Colonic mucosa (tissue), 4 donors: ENCODE measurements at regions not wholly inside any gene's neighbourhood (a gene's known extent, or its start where the extent isn't known, plus 50 kb on each side); places are given as distances from the start of the nearest gene placed in this dataset.
"Not testable (repeated sequence)": the region's sequence is repeated elsewhere in the genome, so short reads cannot be mapped to it uniquely, and the experiment has no call there.

Experiments used
- DNase-seq: peaks from one replicate; pipeline ENCODE4 v3.0.0-alpha.2; 2020
- H3K27ac ChIP-seq: fragments of 200-600 bp; one replicate; pipeline ENCODE4 v1.8.0; 2021
- H3K27me3 ChIP-seq: fragments of 200-600 bp; one replicate; pipeline ENCODE4 v1.8.0; 2021
- H3K36me3 ChIP-seq: fragments of 200-600 bp; one replicate; pipeline ENCODE4 v1.8.0; 2021
- H3K4me1 ChIP-seq: fragments of 200-600 bp; one replicate; pipeline ENCODE4 v1.8.0; 2021; ENCODE audit warnings: mild to moderate bottlenecking
- H3K4me3 ChIP-seq: fragments of 200-600 bp; one replicate; pipeline ENCODE4 v1.8.0; 2021
- H3K9ac ChIP-seq, 2 donors: one replicate each; pipeline ENCODE4 v1.7.0; 2013; ENCODE audit warnings: control low read depth in 2 of 2, low read depth in 2 of 2, low read length in 2 of 2
- H3K9me3 ChIP-seq: fragments of 200-600 bp; one replicate; pipeline ENCODE4 v1.8.0; 2021
- CTCF ChIP-seq: fragments of 200-600 bp; IDR thresholded peaks from one replicate; pipeline ENCODE4 v1.8.0; 2022; ENCODE audit warnings: antibody characterized with exemption, mild to moderate bottlenecking
- intact Hi-C: fragments of 100-400 bp; cut with DNase I; formaldehyde crosslinking; loops from one replicate; pipeline ENCODE4 v1.14.1; 2022
- donor health status: healthy.
- donor health status: DM: no; HTN: no; CAD: no.
- donor health status: DM: no; HTN: no; CAD: no.

GRCh38 chr17:34434052-34434451, 71.0 kb upstream of the CCL1 start:
- no peak for TF ChIP-seq CTCF
- H3K4me3 ChIP-seq, result no peak overlapping the region
- no peak overlapping the region for H3K27ac ChIP-seq
- H3K4me1 ChIP-seq, result no peaks in the 10 kb centered on the region
- no peaks in the 10 kb centered on the region for H3K27me3 ChIP-seq
- H3K36me3 ChIP-seq, result no peaks in the 10 kb centered on the region
- DNase-seq, result no peak
- intact Hi-C loops, result no loop called here
- H3K9ac ChIP-seq, result no peak overlapping the region
- H3K9me3 ChIP-seq, result no peaks in the 10 kb centered on the region

DNA sequence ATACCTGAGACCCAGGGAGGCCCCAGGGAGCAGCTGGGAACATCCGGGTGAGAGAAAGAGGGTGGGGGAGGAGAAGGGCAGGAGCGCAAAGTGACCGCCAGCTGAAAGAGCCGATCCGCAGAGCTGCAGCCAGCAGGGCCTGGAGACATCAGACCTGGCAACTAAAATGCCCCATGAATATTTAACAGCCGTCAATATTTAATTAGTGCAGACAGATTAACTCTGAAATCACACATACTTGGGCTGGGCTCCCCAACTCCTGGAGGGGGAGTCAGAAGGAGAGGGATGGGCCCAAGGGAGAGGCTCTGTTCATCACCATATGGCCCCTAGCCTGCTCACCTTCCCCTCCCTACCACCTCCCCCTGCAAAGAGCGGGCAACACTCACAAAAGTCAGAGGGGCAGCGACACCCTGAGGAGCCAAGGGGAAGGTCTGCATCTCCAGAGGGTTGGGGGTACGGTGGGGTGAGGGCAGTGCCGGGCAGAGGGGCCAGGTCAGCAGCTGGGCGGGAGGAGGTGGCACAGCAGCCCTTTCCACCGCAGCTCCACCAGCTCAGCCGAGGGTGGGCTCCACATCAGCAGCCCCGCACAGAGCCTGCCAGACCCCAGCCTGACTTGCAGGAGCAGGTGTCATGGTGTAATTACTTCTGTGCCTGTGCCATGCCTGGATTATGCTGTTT, 61.9 kb upstream of the CCL1 start:
- intact Hi-C loops, result loop anchor here (5.0 kb wide), 1 partner anchor 692 kb away; the partner anchor contains the start of gene RAD51D
- Histone ChIP-seq H3K27ac (no peak overlapping the region), H3K27me3 (peaks cover 3% of the 10 kb centered on the region), H3K9ac (no peak overlapping the region), H3K9me3 (no peaks in the 10 kb centered on the region), H3K36me3 (no peaks in the 10 kb centered on the region), H3K4me1 (no peaks in the 10 kb centered on the region), H3K4me3 (no peak overlapping the region)
- TF ChIP-seq CTCF, result no peak
- no peak for DNase-seq

- no peak for DNase-seq
- H3K36me3 ChIP-seq, result no peaks in the 10 kb centered on the region
- TF ChIP-seq CTCF, result no peak
- no peak overlapping the region for H3K4me3 ChIP-seq
- H3K4me1 ChIP-seq, result no peaks in the 10 kb centered on the region
- peaks cover 3% of the 10 kb centered on the region for H3K27me3 ChIP-seq
- H3K27ac ChIP-seq, result no peak overlapping the region
- H3K9me3 ChIP-seq, result no peaks in the 10 kb centered on the region
- no peak overlapping the region for H3K9ac ChIP-seq
- intact Hi-C loops, result loop anchor here (5.0 kb wide), 1 partner anchor 693 kb away; the partner anchor contains the start of gene RAD51D
Observed at GRCh38 chr17:34423978-34424813, 61.2 kb upstream of the CCL1 start.

DNA sequence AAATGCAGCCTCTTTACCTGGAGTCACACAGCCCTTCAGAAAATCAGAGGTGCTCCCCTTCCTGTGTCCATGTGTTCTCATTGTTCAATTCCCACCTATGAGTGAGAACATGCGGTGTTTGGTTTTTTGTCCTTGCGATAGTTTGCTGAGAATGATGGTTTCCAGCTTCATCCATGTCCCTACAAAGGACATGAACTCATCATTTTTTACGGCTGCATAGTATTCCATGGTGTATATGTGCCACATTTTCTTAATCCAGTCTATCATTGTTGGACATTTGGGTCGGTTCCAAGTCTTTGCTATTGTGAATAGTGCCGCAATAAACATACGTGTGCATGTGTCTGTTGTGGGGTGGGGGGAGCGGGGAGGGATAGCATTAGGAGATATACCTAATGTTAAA, 60.3 kb upstream of the CCL1 start:
- H3K9me3 ChIP-seq, H3K4me1 ChIP-seq, H3K4me3 ChIP-seq, DNase-seq, H3K27ac ChIP-seq, H3K9ac ChIP-seq, H3K27me3 ChIP-seq, H3K36me3 ChIP-seq: not testable (repeated sequence)
- intact Hi-C loops, result loop anchor here (5.0 kb wide), 1 partner anchor 694 kb away; the partner anchor contains the start of gene RAD51D

DNA sequence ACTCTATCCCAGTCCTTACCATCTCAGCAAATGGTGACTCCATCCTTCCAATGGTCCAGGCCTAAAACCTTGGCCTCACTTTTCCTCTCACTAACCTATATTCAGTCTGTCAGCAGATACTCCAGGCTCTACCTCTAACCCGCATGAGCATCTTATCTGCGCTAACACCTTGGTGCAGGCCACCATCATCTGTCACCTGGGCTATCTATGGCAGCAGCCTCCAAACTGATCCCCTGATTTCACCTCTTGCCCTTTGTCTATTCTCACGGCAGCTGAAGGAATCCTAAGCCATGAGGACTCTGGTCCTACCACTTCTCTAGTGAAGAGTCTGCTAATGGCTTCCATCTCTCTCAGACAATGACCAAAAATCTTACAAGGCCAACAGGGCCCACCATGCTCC, 57.9 kb upstream of the CCL1 start:
- no peak for TF ChIP-seq CTCF
- intact Hi-C loops, result loop anchor here (2.0 to 5.0 kb wide), 2 partner anchors 218 to 696 kb away; partner anchors contain the start of gene RAD51D
- H3K27me3 ChIP-seq, result peaks cover 3% of the 10 kb centered on the region

More for the DNA sequence above, 57.9 kb upstream of the CCL1 start:
- no peak overlapping the region for H3K9ac ChIP-seq
- no peaks in the 10 kb centered on the region for H3K4me1 ChIP-seq
- no peak overlapping the region for H3K4me3 ChIP-seq
- H3K27ac ChIP-seq, result no peak overlapping the region
- H3K36me3 ChIP-seq, result no peaks in the 10 kb centered on the region
- no peaks in the 10 kb centered on the region for H3K9me3 ChIP-seq
- no peak for DNase-seq
